Ureter (tissue), 1 donor: ENCODE measurements at regions not wholly inside any gene's neighbourhood (a gene's known extent, or its start where the extent isn't known, plus 50 kb on each side); places are given as distances from the start of the nearest gene placed in this dataset.
"Not testable (repeated sequence)": the region's sequence is repeated elsewhere in the genome, so short reads cannot be mapped to it uniquely, and the experiment has no call there.

Experiments
- DNase-seq: peaks from one replicate; pipeline ENCODE4 v3.0.0-alpha.2; 2020; ENCODE audit warnings: low spot score
- donor health status: DM: yes; HTN: yes; CAD: no.

GRCh38 chr13:53276265-53276664 lies 247.7 kb downstream of the OLFM4 start:
- no peak for DNase-seq

- no peak for DNase-seq
Measured at GRCh38 chr13:53281677-53282076, 253.1 kb downstream of the OLFM4 start.

GRCh38 chr13:53285896-53286430 lies 257.4 kb downstream of the OLFM4 start:
- no peak for DNase-seq

GRCh38 chr13:53298396-53298795 lies 269.8 kb downstream of the OLFM4 start:
- no peak for DNase-seq

- DNase-seq = no peak
Measured at GRCh38 chr13:53301449-53301848, 272.8 kb downstream of the OLFM4 start.

- not testable (repeated sequence) for DNase-seq
Measured at GRCh38 chr13:53305419-53305818, 276.8 kb downstream of the OLFM4 start.

- DNase-seq = no peak
Measured at GRCh38 chr13:53310786-53311185, 282.2 kb downstream of the OLFM4 start.

GRCh38 chr13:53311561-53311960 lies 282.9 kb downstream of the OLFM4 start:
- no peak for DNase-seq

GRCh38 chr13:53321296-53321801 lies 292.7 kb downstream of the OLFM4 start:
- DNase-seq = no peak

- DNase-seq = no peak
Measured at GRCh38 chr13:53324656-53325055, 296.0 kb downstream of the OLFM4 start.

GRCh38 chr13:53326716-53327115 lies 298.1 kb downstream of the OLFM4 start:
- no peak for DNase-seq

- DNase-seq = no peak
Measured at GRCh38 chr13:53327680-53328315, 299.2 kb downstream of the OLFM4 start.

- no peak for DNase-seq
Measured at GRCh38 chr13:53336441-53337160, 308.0 kb downstream of the OLFM4 start.

GRCh38 chr13:53338760-53339159 lies 310.1 kb downstream of the OLFM4 start:
- no peak for DNase-seq

- DNase-seq = no peak
Measured at GRCh38 chr13:53340505-53341143, 312.0 kb downstream of the OLFM4 start.

- no peak for DNase-seq
Measured at GRCh38 chr13:53341144-53341510, 312.5 kb downstream of the OLFM4 start.

- no peak for DNase-seq
Measured at GRCh38 chr13:53342623-53343360, 314.2 kb downstream of the OLFM4 start.

GRCh38 chr13:53343361-53343744 lies 314.7 kb downstream of the OLFM4 start:
- no peak for DNase-seq

- no peak for DNase-seq
Measured at GRCh38 chr13:53351021-53351420, 322.4 kb downstream of the OLFM4 start.

- no peak for DNase-seq
Measured at GRCh38 chr13:53357582-53357981, 329.0 kb downstream of the OLFM4 start.

- DNase-seq = no peak
Measured at GRCh38 chr13:53368948-53369347, 340.3 kb downstream of the OLFM4 start.

- DNase-seq = no peak
Measured at GRCh38 chr13:53379485-53379884, 350.9 kb downstream of the OLFM4 start.
